ENCODE measurements at regions not wholly inside any gene's neighbourhood (a gene's known extent, or its start where the extent isn't known, plus 50 kb on each side); places are given as distances from the start of the nearest gene placed in this dataset.

- in situ Hi-C loops (cut with HindIII; ENCODE audit: low sequenced_read_pairs): no loop called here
- no peak for DNase-seq (ENCODE audit: low spot score)
Measured at GRCh38 chr17:62913991-62914570, 52.0 kb upstream of the TANC2 start.

- no peak for DNase-seq (ENCODE audit: low spot score)
- in situ Hi-C loops (cut with HindIII; ENCODE audit: low sequenced_read_pairs): no loop called here
Measured at GRCh38 chr17:62912363-62912762, 53.7 kb upstream of the TANC2 start.

GRCh38 chr17:62911114-62911513 lies 54.9 kb upstream of the TANC2 start:
- peak; percentile 8 for DNase-seq (ENCODE audit: low spot score)

GRCh38 chr17:62910277-62910676 lies 55.8 kb upstream of the TANC2 start:
- in situ Hi-C loops (cut with HindIII; ENCODE audit: low sequenced_read_pairs): no loop called here
- DNase-seq (ENCODE audit: low spot score): no peak

More at GRCh38 chr17:62911114-62911513, 54.9 kb upstream of the TANC2 start:
- in situ Hi-C loops (cut with HindIII; ENCODE audit: low sequenced_read_pairs): no loop called here

GRCh38 chr17:62907961-62908360 lies 58.1 kb upstream of the TANC2 start:
- in situ Hi-C loops (cut with HindIII; ENCODE audit: low sequenced_read_pairs): no loop called here

GRCh38 chr17:62906881-62907280 lies 59.2 kb upstream of the TANC2 start:
- DNase-seq (ENCODE audit: low spot score): no peak
- in situ Hi-C loops (cut with HindIII; ENCODE audit: low sequenced_read_pairs): no loop called here

More at GRCh38 chr17:62907961-62908360, 58.1 kb upstream of the TANC2 start:
- DNase-seq (ENCODE audit: low spot score): no peak

- DNase-seq (ENCODE audit: low spot score): no peak
- in situ Hi-C loops (cut with HindIII; ENCODE audit: low sequenced_read_pairs): no loop called here
Measured at GRCh38 chr17:62905233-62905632, 60.8 kb upstream of the TANC2 start.

- no peak for DNase-seq (ENCODE audit: low spot score)
- in situ Hi-C loops (cut with HindIII; ENCODE audit: low sequenced_read_pairs): no loop called here
Measured at GRCh38 chr17:62902531-62903220, 63.4 kb upstream of the TANC2 start.

GRCh38 chr17:62901544-62901943 lies 64.5 kb upstream of the TANC2 start:
- in situ Hi-C loops (cut with HindIII; ENCODE audit: low sequenced_read_pairs): no loop called here
- no peak for DNase-seq (ENCODE audit: low spot score)

GRCh38 chr17:62900096-62900495 lies 65.9 kb upstream of the TANC2 start:
- in situ Hi-C loops (cut with HindIII; ENCODE audit: low sequenced_read_pairs): no loop called here
- no peak for DNase-seq (ENCODE audit: low spot score)

GRCh38 chr17:62899361-62899760 lies 66.7 kb upstream of the TANC2 start:
- in situ Hi-C loops (cut with HindIII; ENCODE audit: low sequenced_read_pairs): no loop called here
- no peak for DNase-seq (ENCODE audit: low spot score)

GRCh38 chr17:62898239-62898864 lies 67.7 kb upstream of the TANC2 start:
- no peak for DNase-seq (ENCODE audit: low spot score)
- in situ Hi-C loops (cut with HindIII; ENCODE audit: low sequenced_read_pairs): no loop called here

GRCh38 chr17:62897706-62898105 lies 68.3 kb upstream of the TANC2 start:
- no peak for DNase-seq (ENCODE audit: low spot score)
- in situ Hi-C loops (cut with HindIII; ENCODE audit: low sequenced_read_pairs): no loop called here

- in situ Hi-C loops (cut with HindIII; ENCODE audit: low sequenced_read_pairs): no loop called here
- DNase-seq (ENCODE audit: low spot score): no peak
Measured at GRCh38 chr17:62895320-62896301, 70.4 kb upstream of the TANC2 start.

GRCh38 chr17:62892870-62893338 lies 73.1 kb upstream of the TANC2 start:
- in situ Hi-C loops (cut with HindIII; ENCODE audit: low sequenced_read_pairs): no loop called here
- no peak for DNase-seq (ENCODE audit: low spot score)

GRCh38 chr17:62892061-62892675 lies 73.9 kb upstream of the TANC2 start:
- no peak for DNase-seq (ENCODE audit: low spot score)
- in situ Hi-C loops (cut with HindIII; ENCODE audit: low sequenced_read_pairs): no loop called here

GRCh38 chr17:62891659-62892058 lies 74.4 kb upstream of the TANC2 start:
- DNase-seq (ENCODE audit: low spot score): no peak
- in situ Hi-C loops (cut with HindIII; ENCODE audit: low sequenced_read_pairs): no loop called here

GRCh38 chr17:62888765-62889164 lies 77.3 kb upstream of the TANC2 start:
- in situ Hi-C loops (cut with HindIII; ENCODE audit: low sequenced_read_pairs): no loop called here
- DNase-seq (ENCODE audit: low spot score): no peak

GRCh38 chr17:62888148-62888547 lies 77.9 kb upstream of the TANC2 start:
- in situ Hi-C loops (cut with HindIII; ENCODE audit: low sequenced_read_pairs): no loop called here
- no peak for DNase-seq (ENCODE audit: low spot score)

All from G401 (cell line).